NCI-H2227 treated with DMSO at 0.1 percent for 48 hours (cell line): ENCODE measurements at regions not wholly inside any gene's neighbourhood (a gene's known extent, or its start where the extent isn't known, plus 50 kb on each side); places are given as distances from the start of the nearest gene placed in this dataset.
"Not testable (repeated sequence)": the region's sequence is repeated elsewhere in the genome, so short reads cannot be mapped to it uniquely, and the experiment has no call there.

Experiments
- DNase-seq: peaks from one replicate; lab custom pipeline; 2025; lab: John Stamatoyannopoulos, UW

DNA sequence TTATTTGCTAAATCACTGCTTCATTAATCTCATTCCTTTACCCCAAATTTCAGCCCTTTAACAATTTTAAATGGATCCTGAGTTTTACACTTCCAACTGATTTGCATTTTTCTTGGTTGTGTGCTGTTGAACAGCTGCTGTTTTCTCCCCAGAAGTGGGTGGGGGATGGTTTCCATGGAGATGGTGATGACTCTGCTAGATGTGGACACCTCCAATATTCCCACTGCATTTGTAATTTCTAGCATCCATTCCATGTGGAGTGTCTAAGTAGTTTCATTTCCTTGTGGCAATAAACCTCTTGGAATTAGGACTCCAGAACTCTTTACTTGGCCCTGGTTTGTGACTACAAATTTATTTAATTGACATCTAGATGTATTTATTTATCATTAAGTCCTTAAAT lies 330.4 kb downstream of the GBA3 start:
- DNase-seq = no peak

DNA sequence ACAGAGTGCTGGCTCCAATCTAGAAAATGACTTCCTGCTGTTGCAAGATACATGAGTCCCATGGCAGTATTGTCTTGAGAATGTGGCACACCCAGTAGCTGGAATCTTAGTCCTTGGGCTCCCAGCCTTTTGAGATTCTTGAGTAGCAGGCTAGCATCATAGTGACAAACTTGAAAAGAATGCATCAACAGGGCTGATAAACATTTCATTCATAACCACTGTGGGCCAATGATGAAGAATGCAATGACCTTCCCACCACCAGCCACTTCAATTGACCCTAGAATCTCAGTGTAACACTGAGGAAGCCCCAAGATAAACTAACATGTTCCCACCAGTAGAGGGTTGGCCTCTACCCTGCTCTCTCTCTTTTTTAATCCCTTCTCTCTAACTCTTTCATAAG lies 329.3 kb downstream of the GBA3 start:
- no peak for DNase-seq

DNA sequence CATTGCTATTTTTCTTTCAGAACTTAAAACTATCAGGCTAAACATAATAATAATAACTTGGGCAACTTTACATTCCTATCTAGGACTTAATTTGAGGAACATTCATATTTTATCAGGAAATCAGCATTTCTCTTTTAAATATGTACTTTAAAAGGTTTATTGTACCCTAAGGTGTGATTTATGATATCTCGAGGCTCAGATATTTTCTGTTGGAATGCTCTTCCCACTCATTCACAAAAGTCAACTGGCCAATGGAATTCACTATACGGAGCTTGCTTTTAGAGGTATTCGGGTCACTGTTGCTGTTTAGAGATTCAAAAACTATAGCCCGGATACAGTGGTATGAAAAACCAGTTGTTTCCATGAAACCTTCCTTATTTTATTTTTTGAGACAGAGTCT lies 328.3 kb downstream of the GBA3 start:
- no peak for DNase-seq

DNA sequence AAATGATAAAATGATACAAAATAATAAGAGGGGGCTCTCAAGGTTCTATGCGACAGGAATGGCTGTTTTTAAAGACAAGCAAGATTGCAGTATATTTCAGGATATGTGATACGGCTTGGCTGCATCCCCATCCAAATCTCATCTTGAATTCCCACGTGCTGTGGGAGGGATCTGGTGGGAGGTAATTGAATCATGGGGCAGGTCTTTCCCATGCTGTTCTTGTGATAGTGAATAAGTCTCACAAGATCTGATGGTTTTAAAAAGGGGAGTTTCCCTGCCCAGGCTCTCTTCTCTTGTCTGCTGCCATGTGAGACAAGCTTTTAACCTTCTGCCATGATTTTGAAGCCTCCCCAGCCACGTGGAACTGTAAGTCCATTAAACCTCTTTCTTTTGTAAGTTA lies 327.7 kb downstream of the GBA3 start:
- not testable (repeated sequence) for DNase-seq

DNA sequence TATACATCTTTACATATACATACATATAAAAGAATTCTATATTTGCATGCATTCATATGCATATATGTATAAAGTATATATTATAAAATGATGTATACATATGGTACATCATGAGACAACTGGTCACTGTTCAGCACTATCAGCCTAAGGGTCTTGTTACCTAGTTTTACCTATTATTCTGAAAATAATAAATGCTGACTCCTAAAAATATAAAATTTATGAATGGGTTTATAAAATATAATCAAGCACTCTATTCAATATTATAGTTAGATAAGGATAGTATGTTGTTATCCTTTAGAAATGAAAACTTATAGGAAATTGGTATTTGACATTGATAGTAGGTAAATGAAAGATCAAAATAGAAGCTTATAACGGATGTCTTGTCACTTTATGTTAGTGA lies 324.2 kb downstream of the GBA3 start:
- DNase-seq = no peak

DNA sequence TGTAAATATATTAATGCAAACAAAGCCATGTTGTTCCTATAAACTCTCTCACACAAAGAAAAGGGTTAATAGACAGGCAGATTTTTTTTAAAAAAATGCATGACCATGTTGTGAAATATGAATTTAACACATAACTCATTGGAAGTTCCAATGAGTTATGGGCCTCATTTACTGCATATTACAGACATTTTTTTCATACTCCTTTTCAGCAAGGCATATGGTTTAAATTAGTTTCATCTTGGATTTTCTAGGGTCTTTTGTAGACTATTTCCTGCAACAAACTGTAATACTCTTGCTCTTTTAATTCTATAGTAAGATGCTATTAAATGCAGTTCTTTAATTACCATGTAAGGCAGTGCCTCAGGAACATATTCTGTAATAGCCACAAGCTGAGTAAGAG lies 323.1 kb downstream of the GBA3 start:
- DNase-seq = no peak

DNA sequence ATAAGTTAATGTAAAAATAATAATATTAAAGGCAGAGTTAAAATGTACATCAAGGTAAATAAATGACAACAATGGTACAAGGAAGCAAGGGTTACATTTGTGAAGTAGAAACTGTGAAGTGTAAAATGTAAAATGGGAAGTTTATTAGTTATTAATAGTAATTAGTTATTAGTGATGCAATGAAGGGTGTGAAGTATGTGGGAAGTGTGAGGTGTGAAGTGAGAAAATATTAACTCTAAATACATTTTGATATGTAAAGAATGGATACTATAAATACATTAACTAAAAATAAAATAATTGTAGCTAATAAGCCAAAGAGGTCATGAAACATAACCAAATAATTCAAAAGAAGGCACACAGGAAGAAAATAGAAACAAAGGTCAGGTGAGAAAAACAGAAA lies 316.4 kb downstream of the GBA3 start:
- no peak for DNase-seq

DNA sequence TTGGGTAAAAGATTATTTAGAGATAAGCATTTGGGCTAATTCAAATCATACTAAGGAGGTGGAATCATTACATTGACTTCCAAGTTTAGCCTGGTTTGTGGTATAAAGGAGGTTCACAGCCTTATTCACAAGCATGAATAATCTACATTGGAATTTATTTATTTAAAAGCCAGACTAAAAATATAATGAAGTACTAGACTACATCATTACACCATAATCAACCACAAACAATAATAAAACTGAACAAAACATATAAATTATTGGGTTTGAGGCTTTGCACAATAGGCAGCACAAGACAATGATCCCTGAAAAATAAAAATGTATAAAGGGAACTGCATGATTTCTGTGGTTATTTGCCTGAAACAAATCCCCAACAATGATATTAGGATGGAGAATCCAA lies 314.0 kb downstream of the GBA3 start:
- DNase-seq = no peak

DNA sequence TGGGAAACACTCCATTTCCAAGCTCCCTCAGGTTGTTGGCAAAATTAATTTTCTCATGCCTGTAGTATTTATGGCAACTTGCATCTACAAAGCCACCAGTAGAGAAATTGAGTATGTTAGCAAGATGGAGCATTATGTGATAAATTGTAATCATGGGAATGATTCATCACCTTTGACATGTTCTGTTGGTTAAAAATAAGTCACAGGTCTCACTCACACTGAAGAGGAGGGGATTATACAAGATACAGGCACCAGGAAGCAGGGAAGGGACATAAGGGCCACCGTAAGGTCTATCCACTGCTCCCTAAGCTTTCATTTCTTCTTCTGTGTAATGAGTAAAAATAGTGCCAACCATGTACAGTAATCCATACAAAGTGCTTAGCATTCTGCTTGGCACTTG lies 313.0 kb downstream of the GBA3 start:
- no peak for DNase-seq

DNA sequence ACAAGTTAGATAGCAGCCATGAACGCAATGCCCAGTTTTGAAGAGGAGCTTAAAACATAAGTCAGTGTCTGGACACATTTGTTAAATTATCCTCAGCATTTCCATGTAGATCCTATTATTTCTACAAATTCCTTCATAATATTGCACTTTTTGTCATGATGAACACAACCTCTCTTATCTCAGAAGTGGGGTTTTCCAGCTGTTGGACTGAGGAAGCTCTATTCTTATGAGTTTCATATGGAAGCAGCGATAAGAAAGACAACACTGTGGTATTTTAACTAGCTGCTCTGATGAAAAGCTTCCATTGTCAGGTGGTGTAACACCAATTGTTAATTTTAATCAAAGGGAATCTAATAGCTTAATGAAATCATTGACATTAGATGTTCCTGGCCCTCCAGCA lies 308.7 kb downstream of the GBA3 start:
- no peak for DNase-seq

DNA sequence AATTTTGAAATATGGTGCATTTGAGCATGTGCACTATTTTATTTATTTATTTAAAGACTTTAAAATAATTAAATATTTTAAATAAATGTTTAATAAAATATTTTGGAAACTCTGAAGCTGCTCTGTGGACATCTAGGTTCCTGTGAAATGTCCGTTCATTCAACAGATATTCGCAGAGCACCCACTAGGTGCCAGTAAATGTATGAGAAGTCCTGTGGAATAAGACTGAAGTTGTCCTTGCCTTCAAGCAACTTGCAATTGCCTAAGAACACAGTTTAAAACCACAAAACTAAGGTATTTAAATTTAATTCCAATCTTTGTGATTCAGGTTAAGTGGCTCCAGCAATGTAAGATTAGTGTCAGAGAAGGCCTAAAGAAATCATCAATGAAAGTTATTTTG lies 306.7 kb downstream of the GBA3 start:
- DNase-seq = no peak

DNA sequence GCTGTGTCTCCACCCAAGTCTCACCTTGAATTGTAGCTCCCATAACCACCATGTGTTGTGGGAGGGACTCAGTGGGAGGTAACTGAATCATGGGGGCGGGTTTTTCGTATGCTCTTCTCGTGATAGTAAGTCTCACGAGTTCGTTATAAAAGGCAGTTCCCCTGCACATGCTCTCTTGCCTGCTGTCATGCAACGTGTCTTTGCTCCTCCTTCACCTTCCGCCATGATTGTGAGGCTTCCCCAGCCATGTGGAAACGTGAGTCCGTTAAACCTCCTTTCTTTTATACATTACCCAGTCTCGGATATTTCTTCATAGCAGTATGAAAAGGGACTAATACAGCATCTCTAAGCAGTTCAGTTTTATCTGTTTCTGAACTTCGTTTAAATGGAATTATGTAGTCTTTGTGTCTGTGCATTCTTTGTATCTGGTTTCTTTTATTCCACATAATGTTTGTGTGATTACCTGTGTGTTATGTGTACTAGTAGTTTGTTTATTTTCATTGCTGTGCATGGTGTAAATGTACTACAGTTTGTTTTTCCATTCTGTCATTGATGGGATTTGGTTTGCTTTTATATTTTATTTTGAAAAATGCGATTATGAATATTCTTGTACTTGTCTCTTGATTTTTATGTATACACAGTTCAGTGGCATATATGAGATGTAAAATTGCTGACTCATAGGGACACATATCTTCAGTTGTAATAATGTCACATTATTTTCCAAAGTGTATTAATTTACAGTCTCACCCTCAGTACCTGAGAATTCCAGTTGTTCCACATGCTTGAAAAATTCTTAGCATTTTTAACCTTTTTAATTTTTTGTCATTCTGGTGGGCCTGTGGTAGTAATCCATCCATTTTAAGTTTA lies 304.9 kb downstream of the GBA3 start:
- peak; percentile 36 for DNase-seq

DNA sequence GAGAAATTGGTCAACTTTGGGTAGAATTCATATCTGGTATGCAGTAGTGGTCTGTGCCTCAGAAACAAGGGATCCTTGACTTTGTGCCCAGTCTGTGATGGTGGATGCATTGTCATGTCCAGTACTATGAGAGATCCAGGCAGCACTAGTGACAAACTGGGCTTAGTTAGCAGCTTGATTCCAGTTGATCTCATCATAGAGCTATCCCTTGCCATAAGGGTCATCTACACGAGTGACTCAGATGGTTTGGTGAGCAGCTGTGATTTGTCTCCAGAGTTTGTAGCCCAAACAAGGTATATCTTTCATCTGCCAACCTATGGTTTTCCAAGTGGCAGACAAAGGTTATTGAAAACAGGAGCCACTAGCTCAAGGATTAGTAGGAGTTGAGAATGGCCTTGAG lies 298.8 kb downstream of the GBA3 start:
- DNase-seq = no peak

DNA sequence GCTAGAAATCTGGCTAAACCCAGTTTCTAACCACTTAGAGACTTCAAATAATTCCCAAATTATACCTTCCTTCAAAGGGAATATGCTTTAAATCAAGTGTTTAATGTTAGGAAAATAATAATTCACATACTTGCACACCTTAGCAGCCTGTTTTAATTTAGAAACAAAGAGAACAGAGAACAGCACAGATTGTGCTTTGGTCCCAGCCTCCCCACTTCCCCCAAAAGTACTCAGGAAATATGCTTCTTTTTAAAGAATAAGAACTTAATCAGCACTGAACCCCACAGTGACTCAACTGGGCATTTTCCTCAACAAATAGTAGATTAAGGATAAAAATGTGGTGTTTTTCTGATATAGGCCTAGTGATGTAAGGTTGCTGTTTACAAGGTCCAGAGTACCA lies 295.8 kb downstream of the GBA3 start:
- no peak for DNase-seq

DNA sequence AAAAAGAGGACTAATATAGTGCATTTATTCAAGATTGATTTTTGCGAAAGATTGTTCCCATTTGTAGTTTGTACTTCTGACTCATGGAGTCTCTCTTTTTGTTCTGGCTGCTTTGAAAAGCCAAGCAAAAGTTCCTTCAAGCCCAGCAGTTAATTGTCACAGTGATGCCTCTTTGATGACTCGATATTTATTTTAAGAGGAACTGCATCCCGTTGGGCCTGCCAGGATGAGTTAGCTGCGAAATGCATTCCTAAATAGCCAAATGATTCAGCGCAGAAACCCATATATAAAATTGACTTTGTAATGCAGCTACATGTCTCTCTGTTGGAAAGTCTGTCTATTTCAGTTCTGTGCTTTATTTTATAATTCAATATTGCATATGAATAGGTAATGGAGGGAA lies 295.1 kb downstream of the GBA3 start:
- no peak for DNase-seq

DNA sequence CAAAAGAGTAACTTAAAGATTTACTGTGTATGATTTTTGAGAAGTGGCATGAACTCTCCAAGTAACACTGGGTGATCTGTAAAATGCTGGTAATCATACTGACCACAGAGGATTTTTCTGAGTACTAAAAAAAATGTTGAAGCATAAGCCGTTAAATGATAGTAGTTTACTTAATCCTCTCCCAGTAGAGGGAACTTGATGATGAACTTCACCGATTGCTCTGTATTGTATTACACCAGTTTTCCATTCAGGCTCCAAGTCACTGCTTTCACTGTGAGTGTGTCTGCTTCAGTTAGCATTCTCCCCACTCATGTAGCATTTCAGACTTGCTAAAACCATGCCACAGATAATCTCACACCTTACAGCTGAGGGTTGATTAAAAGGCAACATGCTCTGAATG lies 294.1 kb downstream of the GBA3 start:
- DNase-seq = no peak

DNA sequence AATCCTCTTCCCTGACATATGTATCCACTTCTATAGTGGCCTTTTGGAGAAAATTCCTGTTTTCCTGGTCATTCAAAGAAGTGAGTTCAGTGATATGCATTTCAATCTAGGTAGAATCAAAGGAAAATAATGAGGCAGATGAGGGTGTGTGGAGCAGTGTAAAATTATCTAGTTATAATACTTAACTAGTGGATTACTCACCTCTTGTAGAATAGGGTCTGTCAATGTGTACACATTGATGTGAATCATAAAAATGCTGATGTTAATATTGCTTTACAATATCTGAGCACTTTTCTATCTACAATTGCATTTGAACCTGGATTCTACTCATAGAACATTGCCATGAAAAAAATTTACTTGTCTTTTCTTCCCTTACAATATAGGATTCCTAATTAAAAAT lies 293.5 kb downstream of the GBA3 start:
- no peak for DNase-seq

DNA sequence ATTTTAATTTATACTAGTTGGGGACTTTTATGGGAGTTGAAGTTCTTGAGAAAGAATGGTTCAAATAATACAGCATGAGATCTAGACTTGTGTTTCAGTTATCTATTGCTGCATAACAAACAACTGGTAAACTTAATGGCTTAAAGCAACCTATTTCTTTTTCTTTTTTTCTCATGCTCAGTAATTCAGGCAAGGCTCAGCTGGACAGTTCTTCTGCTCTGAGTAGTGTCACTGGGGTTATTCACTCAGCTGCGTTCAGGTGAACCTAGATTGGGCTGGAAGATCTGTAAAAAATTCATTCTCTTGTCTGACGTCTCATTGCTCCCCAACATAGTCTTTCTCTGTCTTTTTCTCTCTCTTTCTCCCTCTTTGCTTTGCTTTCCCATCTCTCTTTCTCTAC lies 291.7 kb downstream of the GBA3 start:
- DNase-seq = no peak

DNA sequence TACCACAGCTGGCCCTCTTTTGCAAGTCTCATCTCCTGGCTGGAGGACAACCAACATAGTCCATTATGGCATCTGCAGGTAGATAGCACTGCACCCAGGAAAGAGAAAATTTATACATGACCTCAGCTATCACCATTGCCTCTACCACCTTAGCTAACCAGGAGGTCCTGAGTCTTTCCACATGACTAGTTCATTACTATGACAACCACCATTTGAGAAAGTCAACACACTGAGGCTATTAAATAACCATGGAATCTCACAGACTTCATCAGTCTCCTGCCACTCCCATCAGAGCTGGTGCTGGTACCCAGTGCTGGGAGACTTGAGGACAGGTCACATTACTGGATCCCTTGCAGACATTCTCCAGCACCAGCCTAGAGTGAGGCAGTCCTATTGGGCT lies 285.9 kb downstream of the GBA3 start:
- DNase-seq = no peak

DNA sequence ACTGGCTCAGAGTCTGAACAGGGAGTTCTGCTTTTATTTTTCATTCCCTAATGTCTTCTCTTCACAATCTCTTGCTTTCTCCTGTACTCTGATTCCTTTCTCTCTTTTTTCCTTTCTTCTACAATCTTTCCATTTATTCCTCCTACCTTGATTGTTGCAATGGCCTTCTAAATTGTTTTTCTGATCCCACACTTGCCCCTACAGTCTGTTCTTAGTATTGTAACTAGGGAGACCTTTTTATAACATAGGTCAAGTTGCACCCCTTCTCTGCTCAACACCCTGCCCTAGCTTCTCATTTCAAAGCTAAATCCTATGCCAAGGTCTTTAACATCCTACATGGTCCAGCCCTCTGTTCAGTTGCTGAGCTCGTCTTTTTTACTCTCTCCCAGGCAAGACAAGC lies 277.9 kb downstream of the GBA3 start:
- no peak for DNase-seq

DNA sequence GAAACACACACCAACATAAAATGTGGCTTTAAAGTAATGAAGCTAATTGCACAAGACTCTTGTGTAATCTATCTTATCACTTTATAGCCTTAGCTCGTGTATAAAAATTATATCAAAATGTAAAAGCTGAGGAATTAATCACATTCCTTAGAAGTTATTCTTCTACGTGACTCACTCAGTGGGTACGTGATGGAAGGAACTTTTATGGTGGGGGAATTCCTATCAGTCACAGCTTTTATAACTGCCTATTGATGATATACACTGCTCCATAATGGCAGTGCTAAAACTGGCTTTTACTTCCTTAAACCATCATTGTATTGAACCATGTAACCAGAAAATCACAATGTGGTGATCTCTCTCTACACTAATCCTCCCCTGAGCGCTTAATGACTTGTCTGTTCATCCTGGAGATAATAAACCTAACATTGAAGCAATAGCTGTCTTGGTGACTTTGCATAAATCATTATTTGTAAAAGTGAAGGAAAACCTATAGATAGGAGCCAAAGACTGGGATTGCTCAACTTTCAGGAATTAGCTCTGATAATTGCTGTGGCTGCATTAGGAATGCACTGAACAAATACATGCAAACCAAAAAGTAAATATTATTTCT lies 276.7 kb downstream of the GBA3 start:
- no peak for DNase-seq

DNA sequence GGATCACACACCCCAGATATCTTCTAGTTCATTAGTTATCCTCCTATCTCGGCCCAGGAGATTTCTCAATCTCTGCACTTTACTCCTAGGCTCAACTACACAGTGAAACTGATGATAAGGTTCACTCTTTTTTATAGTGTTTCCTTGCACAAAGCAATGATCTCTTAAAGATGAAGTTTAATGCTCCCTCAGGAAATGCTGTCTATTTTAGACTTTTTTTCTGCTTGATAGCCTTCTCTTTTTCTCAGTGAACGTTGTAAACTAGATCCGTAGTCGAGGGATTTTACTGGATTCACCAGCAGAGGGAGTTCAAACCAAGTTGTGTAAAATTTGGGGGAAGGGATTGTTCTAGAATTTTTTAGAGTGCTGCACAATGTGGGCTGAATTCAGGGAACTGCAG lies 269.6 kb downstream of the GBA3 start:
- no peak for DNase-seq

DNA sequence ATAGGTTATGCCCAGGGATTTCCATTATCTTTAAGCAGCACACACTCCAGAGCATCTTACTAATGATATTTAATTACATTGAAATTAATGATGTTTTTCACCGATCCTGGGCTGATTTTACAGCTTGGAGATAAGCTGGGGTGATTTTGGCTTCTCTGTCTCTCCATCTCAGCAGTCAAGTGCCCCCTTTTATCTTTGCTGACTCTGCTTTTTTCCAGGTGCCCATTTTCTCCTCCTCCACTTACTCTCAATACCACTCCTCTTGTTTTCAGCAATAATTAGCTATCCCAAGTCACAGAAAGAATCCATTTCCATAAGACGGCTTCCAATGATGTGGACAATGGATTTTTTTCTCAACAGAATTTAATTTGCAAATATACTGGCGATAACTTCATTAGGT lies 266.7 kb downstream of the GBA3 start:
- DNase-seq = no peak

DNA sequence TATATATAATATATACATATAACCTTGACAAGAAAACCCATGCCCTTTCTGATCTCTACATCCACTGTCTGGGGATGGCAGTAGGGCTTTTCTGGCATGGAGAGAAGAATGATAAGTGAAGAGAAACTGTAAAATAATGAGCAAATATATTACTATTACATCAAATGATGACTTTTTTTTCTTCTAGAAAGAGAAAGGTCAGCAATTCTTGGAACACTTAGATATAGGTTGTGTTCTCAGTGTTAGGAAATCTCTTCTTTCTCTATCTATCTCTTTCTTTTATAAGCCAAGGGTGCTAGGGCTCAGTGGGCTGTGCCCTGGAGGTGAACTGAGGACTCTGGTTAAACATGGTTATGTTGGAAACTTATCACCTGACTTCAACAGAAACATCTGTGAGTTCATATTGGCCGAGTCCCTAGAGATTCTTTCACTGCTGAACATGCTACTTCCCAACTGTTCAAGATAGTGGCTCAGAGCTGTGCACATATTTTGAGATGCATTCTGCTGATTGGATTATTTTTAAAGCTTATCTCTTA lies 265.1 kb downstream of the GBA3 start:
- no peak for DNase-seq
